Activated naive CD8-positive, alpha-beta T cell treated with anti-CD3 and anti-CD28 coated beads, Interleukin-2, amount 10 ng/mL, durations not matched to agents 7 days and 5 days (primary cell): ENCODE measurements at regions not wholly inside any gene's neighbourhood (a gene's known extent, or its start where the extent isn't known, plus 50 kb on each side); places are given as distances from the start of the nearest gene placed in this dataset.

Experiments used
- ATAC-seq: fragments of 150-1000 bp; cut with Tn5 transposase; one replicate; pipeline ENCODE4 v1.10.0; 2021; ENCODE audit warnings: low read depth, moderate library complexity
- POLR2A ChIA-PET: fragments of 350-600 bp; sonication (Branson Sonifier 250); formaldehyde crosslinking; loops from one replicate; lab custom pipeline; 2021; ENCODE audit warnings: antibody characterized with exemption; lab: Charles Lee
- DNase-seq: peaks from one replicate; pipeline ENCODE4 v3.0.0; 2021
- H3K27ac Mint-ChIP-seq: one replicate; pipeline ENCODE4 v1.8.0; 2022; ENCODE audit warnings: mild to moderate bottlenecking, mixed read lengths
- H3K27me3 Mint-ChIP-seq: one replicate; pipeline ENCODE4 v1.8.0; 2022; ENCODE audit warnings: mild to moderate bottlenecking, moderate library complexity, mixed read lengths
- H3K36me3 Mint-ChIP-seq: one replicate; pipeline ENCODE4 v1.8.0; 2021; ENCODE audit warnings: mild to moderate bottlenecking, mixed read lengths
- H3K4me1 Mint-ChIP-seq: one replicate; pipeline ENCODE4 v1.8.0; 2021; ENCODE audit warnings: mixed read lengths
- H3K4me3 Mint-ChIP-seq: one replicate; pipeline ENCODE4 v1.8.0; 2022; ENCODE audit warnings: mild to moderate bottlenecking, moderate library complexity, mixed read lengths
- H3K9me3 Mint-ChIP-seq: one replicate; pipeline ENCODE4 v1.8.0; 2021; ENCODE audit warnings: mixed read lengths

GRCh38 chr3:178295292-178295912, 240.8 kb upstream of the KCNMB2 start:
- H3K36me3 Mint-ChIP-seq = no peaks in the 10 kb centered on the region
- H3K4me1 Mint-ChIP-seq = no peaks in the 10 kb centered on the region
- POLR2A ChIA-PET = no interaction called here
- H3K27me3 Mint-ChIP-seq = no peaks in the 10 kb centered on the region
- ATAC-seq = no peak
- H3K4me3 Mint-ChIP-seq = no peak overlapping the region
- H3K27ac Mint-ChIP-seq = no peak overlapping the region
- no peaks in the 10 kb centered on the region for H3K9me3 Mint-ChIP-seq
- no peak for DNase-seq

GRCh38 chr3:178297199-178297598, 239.0 kb upstream of the KCNMB2 start:
- H3K4me3 Mint-ChIP-seq = no peak overlapping the region
- no peaks in the 10 kb centered on the region for H3K9me3 Mint-ChIP-seq
- H3K27me3 Mint-ChIP-seq = no peaks in the 10 kb centered on the region
- POLR2A ChIA-PET = no interaction called here
- no peak overlapping the region for H3K27ac Mint-ChIP-seq
- no peaks in the 10 kb centered on the region for H3K4me1 Mint-ChIP-seq
- DNase-seq = no peak
- ATAC-seq = no peak
- no peaks in the 10 kb centered on the region for H3K36me3 Mint-ChIP-seq

GRCh38 chr3:178297740-178298139, 238.5 kb upstream of the KCNMB2 start:
- Mint-ChIP-seq H3K4me3 (no peak overlapping the region), H3K4me1 (no peaks in the 10 kb centered on the region), H3K27ac (no peak overlapping the region), H3K9me3 (no peaks in the 10 kb centered on the region), H3K27me3 (no peaks in the 10 kb centered on the region), H3K36me3 (no peaks in the 10 kb centered on the region)
- POLR2A ChIA-PET = no interaction called here
- ATAC-seq (no peak), DNase-seq (no peak)

GRCh38 chr3:178300441-178300959, 235.7 kb upstream of the KCNMB2 start:
- H3K27ac Mint-ChIP-seq = no peak overlapping the region
- H3K4me3 Mint-ChIP-seq = no peak overlapping the region
- H3K4me1 Mint-ChIP-seq = no peaks in the 10 kb centered on the region
- H3K9me3 Mint-ChIP-seq = no peaks in the 10 kb centered on the region
- POLR2A ChIA-PET = no interaction called here
- H3K27me3 Mint-ChIP-seq = no peaks in the 10 kb centered on the region
- no peaks in the 10 kb centered on the region for H3K36me3 Mint-ChIP-seq
- no peak for DNase-seq
- ATAC-seq = no peak

- DNase-seq (no peak), ATAC-seq (no peak)
- H3K27me3 Mint-ChIP-seq = no peaks in the 10 kb centered on the region
- no peak overlapping the region for H3K27ac Mint-ChIP-seq
- H3K4me1 Mint-ChIP-seq = no peaks in the 10 kb centered on the region
- H3K9me3 Mint-ChIP-seq = no peaks in the 10 kb centered on the region
- no peak overlapping the region for H3K4me3 Mint-ChIP-seq
- POLR2A ChIA-PET = no interaction called here
- no peaks in the 10 kb centered on the region for H3K36me3 Mint-ChIP-seq
Observed at GRCh38 chr3:178302966-178303930, 233.0 kb upstream of the KCNMB2 start.

GRCh38 chr3:178304758-178305467, 231.3 kb upstream of the KCNMB2 start:
- H3K9me3 Mint-ChIP-seq = no peaks in the 10 kb centered on the region

GRCh38 chr3:178306432-178307115, 229.7 kb upstream of the KCNMB2 start:
- Mint-ChIP-seq H3K4me3 (no peak overlapping the region), H3K27me3 (no peaks in the 10 kb centered on the region), H3K36me3 (no peaks in the 10 kb centered on the region), H3K4me1 (no peaks in the 10 kb centered on the region), H3K9me3 (no peaks in the 10 kb centered on the region), H3K27ac (no peak overlapping the region)
- ATAC-seq = no peak
- no peak for DNase-seq
- POLR2A ChIA-PET = no interaction called here

More at GRCh38 chr3:178304758-178305467, 231.3 kb upstream of the KCNMB2 start:
- Mint-ChIP-seq H3K4me1 (no peaks in the 10 kb centered on the region), H3K4me3 (no peak overlapping the region), H3K27me3 (no peaks in the 10 kb centered on the region), H3K36me3 (no peaks in the 10 kb centered on the region), H3K27ac (no peak overlapping the region)
- DNase-seq (no peak), ATAC-seq (no peak)
- POLR2A ChIA-PET = no interaction called here

- POLR2A ChIA-PET = no interaction called here
- H3K4me1 Mint-ChIP-seq = no peaks in the 10 kb centered on the region
- H3K27ac Mint-ChIP-seq = no peak overlapping the region
- peaks cover 2% of the 10 kb centered on the region for H3K27me3 Mint-ChIP-seq
- no peak overlapping the region for H3K4me3 Mint-ChIP-seq
- DNase-seq (no peak), ATAC-seq (no peak)
- H3K36me3 Mint-ChIP-seq = no peaks in the 10 kb centered on the region
- H3K9me3 Mint-ChIP-seq = no peaks in the 10 kb centered on the region
Observed at GRCh38 chr3:178308771-178309170, 227.5 kb upstream of the KCNMB2 start.

- ATAC-seq (no peak), DNase-seq (no peak)
- POLR2A ChIA-PET = no interaction called here
- no peaks in the 10 kb centered on the region for H3K36me3 Mint-ChIP-seq
- H3K27me3 Mint-ChIP-seq = peaks cover 2% of the 10 kb centered on the region
- no peaks in the 10 kb centered on the region for H3K9me3 Mint-ChIP-seq
- H3K4me1 Mint-ChIP-seq = no peaks in the 10 kb centered on the region
- no peak overlapping the region for H3K4me3 Mint-ChIP-seq
- no peak overlapping the region for H3K27ac Mint-ChIP-seq
Observed at GRCh38 chr3:178310949-178311348, 225.3 kb upstream of the KCNMB2 start.

GRCh38 chr3:178313716-178314115, 222.5 kb upstream of the KCNMB2 start:
- Mint-ChIP-seq H3K36me3 (no peaks in the 10 kb centered on the region), H3K4me3 (no peak overlapping the region), H3K9me3 (no peaks in the 10 kb centered on the region), H3K27me3 (peaks cover 2% of the 10 kb centered on the region), H3K27ac (no peak overlapping the region), H3K4me1 (no peaks in the 10 kb centered on the region)
- no peak for ATAC-seq
- POLR2A ChIA-PET = no interaction called here
- DNase-seq = no peak

- Mint-ChIP-seq H3K27ac (no peak overlapping the region), H3K4me1 (no peaks in the 10 kb centered on the region), H3K4me3 (no peak overlapping the region), H3K36me3 (no peaks in the 10 kb centered on the region), H3K9me3 (no peaks in the 10 kb centered on the region), H3K27me3 (no peaks in the 10 kb centered on the region)
- DNase-seq (no peak), ATAC-seq (no peak)
- POLR2A ChIA-PET = no interaction called here
Observed at GRCh38 chr3:178318340-178318739, 217.9 kb upstream of the KCNMB2 start.

GRCh38 chr3:178318941-178319816, 217.1 kb upstream of the KCNMB2 start:
- no peaks in the 10 kb centered on the region for H3K27me3 Mint-ChIP-seq
- ATAC-seq = no peak
- H3K4me3 Mint-ChIP-seq = no peak overlapping the region
- H3K27ac Mint-ChIP-seq = no peak overlapping the region
- no peaks in the 10 kb centered on the region for H3K9me3 Mint-ChIP-seq
- no peak for DNase-seq
- POLR2A ChIA-PET = no interaction called here
- no peaks in the 10 kb centered on the region for H3K4me1 Mint-ChIP-seq
- H3K36me3 Mint-ChIP-seq = no peaks in the 10 kb centered on the region
